ENCODE measurements at regions not wholly inside any gene's neighbourhood (a gene's known extent, or its start where the extent isn't known, plus 50 kb on each side); places are given as distances from the start of the nearest gene placed in this dataset.

DNA sequence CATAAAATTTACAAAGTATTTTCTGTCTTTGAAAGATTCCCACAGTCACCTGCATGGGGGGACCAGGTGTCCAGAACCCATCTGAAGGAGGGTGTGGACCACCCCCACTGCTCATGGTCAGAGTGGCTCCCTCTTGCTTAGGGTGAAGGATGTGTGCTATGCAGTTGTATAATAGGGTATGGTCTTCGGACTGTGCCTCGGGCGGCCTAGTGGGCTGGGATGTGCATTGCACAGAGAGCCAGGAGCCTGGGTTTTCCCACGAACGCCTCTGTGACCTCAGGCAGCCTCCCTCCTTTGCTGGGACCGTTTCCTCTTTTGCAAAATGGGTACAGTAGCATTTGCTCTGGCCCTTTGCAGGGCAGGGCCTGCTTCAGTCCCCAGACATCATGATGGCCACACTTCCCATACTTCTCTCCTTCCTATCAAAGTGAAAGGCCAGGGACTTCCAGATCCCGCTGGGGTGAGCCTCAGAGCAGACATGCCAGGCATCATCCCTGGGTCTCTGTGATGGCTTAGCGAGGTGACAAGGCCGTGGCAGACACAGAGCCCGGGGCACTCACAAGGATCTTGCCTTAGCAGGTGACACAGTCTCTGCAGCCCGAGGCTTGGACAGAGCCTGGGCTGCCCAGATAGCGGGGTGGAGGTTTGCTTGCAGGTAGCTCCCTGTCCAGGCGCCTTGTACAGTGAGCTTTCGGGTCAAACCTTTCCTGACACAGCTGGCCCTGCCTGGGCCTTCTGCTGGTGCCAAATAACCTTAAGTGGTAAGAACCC is 59.4 kb upstream of the ZNF536 start:
- FAIRE-seq, result no peak

- no peak for FAIRE-seq
Observed at GRCh38 chr19:30313353-30313750, 58.8 kb upstream of the ZNF536 start.

DNA sequence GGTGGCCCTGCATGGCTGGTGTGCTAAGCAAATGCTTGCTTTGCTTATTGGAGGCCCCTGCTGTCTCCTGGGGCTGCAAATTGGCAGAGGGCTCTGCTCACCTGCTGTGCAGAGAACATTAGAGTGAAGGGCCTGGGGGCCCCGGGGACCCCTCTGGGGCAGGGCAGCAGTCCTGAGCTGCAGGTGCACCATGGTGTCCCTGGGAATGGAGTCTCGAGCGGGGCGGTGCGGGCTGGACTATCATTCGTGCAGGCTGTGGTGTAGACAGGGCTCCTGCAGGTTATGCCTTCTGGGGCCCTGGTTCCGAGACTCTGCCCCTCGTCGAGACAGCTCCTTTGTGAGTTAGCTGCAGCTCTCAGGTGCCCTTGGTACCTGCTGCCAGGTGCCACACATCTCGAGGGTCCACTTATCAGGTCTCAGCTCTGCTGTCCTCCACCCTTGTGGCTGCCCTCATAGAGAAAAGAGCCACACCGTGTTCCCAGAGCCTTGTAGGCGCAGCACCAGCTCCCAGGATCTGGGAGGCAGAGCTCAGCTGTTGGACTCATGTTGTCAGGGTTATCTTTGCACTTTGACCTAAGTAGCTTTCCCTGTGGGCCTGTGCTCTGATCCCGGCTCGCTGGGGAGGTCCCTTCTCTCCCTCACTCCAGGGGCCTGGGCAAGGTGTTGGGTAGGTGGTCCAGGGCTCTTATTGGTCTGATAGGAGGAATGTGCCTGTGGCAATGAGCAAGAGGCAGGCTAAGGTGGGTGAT is 58.0 kb upstream of the ZNF536 start:
- FAIRE-seq, result no peak

- FAIRE-seq, result no peak
Observed at GRCh38 chr19:30314805-30315155, 57.4 kb upstream of the ZNF536 start.

- FAIRE-seq, result no peak
Observed at GRCh38 chr19:30315159-30315558, 57.0 kb upstream of the ZNF536 start.

- FAIRE-seq, result no peak
Observed at GRCh38 chr19:30316000-30316491, 56.1 kb upstream of the ZNF536 start.

DNA sequence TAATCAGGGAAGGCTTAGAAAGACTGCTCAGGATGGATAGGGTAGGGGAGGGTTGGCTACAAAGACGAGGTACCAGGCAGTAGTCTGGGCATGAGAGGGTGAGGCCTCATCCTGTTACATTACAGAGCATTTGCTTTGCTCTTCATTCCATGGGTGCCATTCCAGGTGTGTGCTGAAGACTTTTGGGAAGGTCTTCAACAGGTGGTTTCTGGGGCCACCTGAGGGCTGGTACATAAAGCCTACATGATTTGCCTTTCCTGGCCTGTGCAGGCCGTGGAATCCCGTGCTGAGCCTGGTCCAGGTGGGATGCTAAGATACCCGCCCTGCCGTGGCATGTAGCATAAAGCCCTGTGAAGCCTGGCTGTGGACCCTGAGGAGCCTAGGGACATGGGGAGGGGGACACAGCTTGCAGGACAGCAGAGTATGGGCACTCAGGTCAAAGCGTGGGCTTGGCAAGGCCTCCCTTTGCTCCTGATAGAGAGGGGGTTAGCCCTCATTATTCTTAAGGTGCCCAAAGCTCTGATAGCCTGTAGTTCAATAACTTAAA is 55.6 kb upstream of the ZNF536 start:
- no peak for FAIRE-seq

DNA sequence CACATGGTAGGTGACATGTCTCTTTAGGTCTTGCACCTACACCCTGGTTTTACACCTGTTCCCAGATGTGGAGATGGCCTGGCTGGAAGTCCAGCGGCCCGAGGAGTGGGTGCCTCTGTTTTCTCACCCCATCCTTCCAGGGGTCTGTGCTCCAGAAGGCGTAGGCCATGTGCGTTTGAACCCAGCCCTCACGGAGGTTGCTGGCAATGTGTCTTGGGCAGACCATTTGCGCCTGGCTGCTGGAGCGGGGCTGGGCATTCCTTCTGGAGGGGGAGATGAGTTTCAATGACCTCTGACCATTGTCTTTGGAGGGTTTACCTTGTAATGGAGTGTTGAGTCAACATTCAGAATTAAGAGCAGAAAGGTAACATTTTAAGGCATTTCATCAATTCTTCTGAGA is 54.8 kb upstream of the ZNF536 start:
- no peak for FAIRE-seq

- no peak for FAIRE-seq
Observed at GRCh38 chr19:30318261-30318660, 53.9 kb upstream of the ZNF536 start.

DNA sequence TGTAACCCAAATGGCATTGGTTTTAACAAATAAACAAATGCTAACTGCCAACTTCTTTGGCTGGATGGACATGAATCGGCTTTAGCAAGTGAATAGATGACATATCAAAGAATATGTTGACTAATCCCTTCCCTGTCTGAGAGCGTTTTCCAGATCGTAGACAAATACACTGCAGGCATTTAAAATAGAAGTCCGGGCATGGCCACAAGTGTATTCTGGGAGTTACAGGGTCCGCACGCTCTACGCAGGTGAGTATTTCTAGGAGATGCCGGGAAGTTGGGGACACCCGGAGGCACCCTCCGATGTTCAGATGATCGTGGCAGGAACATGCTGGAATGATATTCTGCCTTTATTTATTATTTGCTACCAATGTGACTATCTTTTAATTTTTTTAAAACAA is 53.2 kb upstream of the ZNF536 start:
- no peak for FAIRE-seq

- FAIRE-seq, result no peak
Observed at GRCh38 chr19:30319411-30319810, 52.8 kb upstream of the ZNF536 start.

GRCh38 chr19:30319876-30320275 is 52.3 kb upstream of the ZNF536 start:
- no peak for FAIRE-seq

- no peak for FAIRE-seq
Observed at GRCh38 chr19:30320466-30320865, 51.7 kb upstream of the ZNF536 start.

- FAIRE-seq, result no peak
Observed at GRCh38 chr19:30320916-30321315, 51.3 kb upstream of the ZNF536 start.

All from endometrium (tissue), 2 donors.